22Rv1 (cell line): ENCODE measurements at regions not wholly inside any gene's neighbourhood (a gene's known extent, or its start where the extent isn't known, plus 50 kb on each side); places are given as distances from the start of the nearest gene placed in this dataset.
"Not testable (repeated sequence)": the region's sequence is repeated elsewhere in the genome, so short reads cannot be mapped to it uniquely, and the experiment has no call there.

Experiments used
- H3K27ac ChIP-seq: fragments of 450-650 bp; 2 replicates; pipeline ENCODE4 v1.5.1; 2017
- CTCF ChIP-seq: fragments of 450-650 bp; IDR thresholded peaks from 2 replicates; pipeline ENCODE4 v1.5.1; 2017; ENCODE audit warnings: mild to moderate bottlenecking
- ZFX ChIP-seq: fragments of 450-650 bp; IDR thresholded peaks from 2 replicates; pipeline ENCODE4 v1.6.1; 2017; ENCODE audit warnings: antibody characterized with exemption, borderline replicate concordance

- no peak overlapping the region for H3K27ac ChIP-seq
- TF ChIP-seq CTCF (no peak), ZFX (no peak)
Measured at GRCh38 chr14:89093083-89093730, 268.8 kb downstream of the TTC8 start.

GRCh38 chr14:89095036-89095435 lies 270.6 kb downstream of the TTC8 start:
- H3K27ac ChIP-seq = no peak overlapping the region
- TF ChIP-seq CTCF = no peak
- TF ChIP-seq ZFX = no peak

GRCh38 chr14:89096946-89097345 lies 272.5 kb downstream of the TTC8 start:
- TF ChIP-seq CTCF = no peak
- TF ChIP-seq ZFX = no peak
- no peak overlapping the region for H3K27ac ChIP-seq

- H3K27ac ChIP-seq = no peak overlapping the region
- TF ChIP-seq ZFX = no peak
- no peak for TF ChIP-seq CTCF
Measured at GRCh38 chr14:89098254-89098653, 273.8 kb downstream of the TTC8 start.

- H3K27ac ChIP-seq = not testable (repeated sequence)
Measured at GRCh38 chr14:89104171-89104817, 279.8 kb downstream of the TTC8 start.

- H3K27ac ChIP-seq = not testable (repeated sequence)
Measured at GRCh38 chr14:89104861-89105260, 280.4 kb downstream of the TTC8 start.
